ENCODE measurements at regions not wholly inside any gene's neighbourhood (a gene's known extent, or its start where the extent isn't known, plus 50 kb on each side); places are given as distances from the start of the nearest gene placed in this dataset.
"Not testable (repeated sequence)": the region's sequence is repeated elsewhere in the genome, so short reads cannot be mapped to it uniquely, and the experiment has no call there.

GRCh38 chr20:29781891-29782290 is 1475.6 kb upstream of the DEFB115 start:
- TF ChIP-seq POLR2A, CTCF, EP300 (IDR thresholded peaks at IDR 0.05): not testable (repeated sequence)
